WI38 (cell line): ENCODE measurements at regions not wholly inside any gene's neighbourhood (a gene's known extent, or its start where the extent isn't known, plus 50 kb on each side); places are given as distances from the start of the nearest gene placed in this dataset.

ENCODE experiments used
- H3K4me3 ChIP-seq: 2 replicates; pipeline ENCODE4 v1.5.1; 2011; ENCODE audit warnings: low read depth, mild to moderate bottlenecking, control low read depth, low read length
- TF ChIP-seq, protein P1 (sequence below): IDR thresholded peaks from 2 replicates; pipeline ENCODE4 v1.5.1; 2012; ENCODE audit warnings: low read depth, mild to moderate bottlenecking, control low read depth, low read length

DNA sequence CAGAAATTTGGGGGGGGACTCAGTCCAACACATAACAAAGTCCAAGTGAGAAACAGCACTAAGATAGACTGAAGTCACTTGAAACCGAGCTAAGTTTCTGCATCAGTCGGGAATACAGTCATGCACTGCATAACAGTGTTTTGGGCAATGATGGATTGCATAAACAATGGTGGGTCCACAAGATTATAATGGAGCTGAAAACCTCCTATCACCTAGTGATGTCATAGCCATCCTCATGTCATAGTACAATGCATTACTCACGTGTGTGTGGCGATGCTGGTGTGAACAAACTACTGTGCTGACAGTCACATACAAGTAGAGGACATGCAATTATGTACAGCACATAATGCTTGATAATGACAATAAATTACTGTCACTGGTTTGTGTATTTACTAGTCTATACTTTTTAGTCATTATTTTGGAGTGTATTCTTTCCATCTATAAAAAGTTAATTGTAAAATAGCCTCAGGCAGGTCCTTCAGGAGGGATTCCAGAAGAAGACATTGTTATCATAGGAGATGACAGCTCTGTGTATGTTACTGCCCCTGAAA, 154.5 kb upstream of the ECI2 start:
- no peak overlapping the region for H3K4me3 ChIP-seq
- TF ChIP-seq, protein P1, sequence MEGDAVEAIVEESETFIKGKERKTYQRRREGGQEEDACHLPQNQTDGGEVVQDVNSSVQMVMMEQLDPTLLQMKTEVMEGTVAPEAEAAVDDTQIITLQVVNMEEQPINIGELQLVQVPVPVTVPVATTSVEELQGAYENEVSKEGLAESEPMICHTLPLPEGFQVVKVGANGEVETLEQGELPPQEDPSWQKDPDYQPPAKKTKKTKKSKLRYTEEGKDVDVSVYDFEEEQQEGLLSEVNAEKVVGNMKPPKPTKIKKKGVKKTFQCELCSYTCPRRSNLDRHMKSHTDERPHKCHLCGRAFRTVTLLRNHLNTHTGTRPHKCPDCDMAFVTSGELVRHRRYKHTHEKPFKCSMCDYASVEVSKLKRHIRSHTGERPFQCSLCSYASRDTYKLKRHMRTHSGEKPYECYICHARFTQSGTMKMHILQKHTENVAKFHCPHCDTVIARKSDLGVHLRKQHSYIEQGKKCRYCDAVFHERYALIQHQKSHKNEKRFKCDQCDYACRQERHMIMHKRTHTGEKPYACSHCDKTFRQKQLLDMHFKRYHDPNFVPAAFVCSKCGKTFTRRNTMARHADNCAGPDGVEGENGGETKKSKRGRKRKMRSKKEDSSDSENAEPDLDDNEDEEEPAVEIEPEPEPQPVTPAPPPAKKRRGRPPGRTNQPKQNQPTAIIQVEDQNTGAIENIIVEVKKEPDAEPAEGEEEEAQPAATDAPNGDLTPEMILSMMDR = no peak

- TF ChIP-seq, protein P1 = no peak
These were observed 152.5 kb upstream of the ECI2 start for GRCh38 chr6:4287811-4288244.

DNA sequence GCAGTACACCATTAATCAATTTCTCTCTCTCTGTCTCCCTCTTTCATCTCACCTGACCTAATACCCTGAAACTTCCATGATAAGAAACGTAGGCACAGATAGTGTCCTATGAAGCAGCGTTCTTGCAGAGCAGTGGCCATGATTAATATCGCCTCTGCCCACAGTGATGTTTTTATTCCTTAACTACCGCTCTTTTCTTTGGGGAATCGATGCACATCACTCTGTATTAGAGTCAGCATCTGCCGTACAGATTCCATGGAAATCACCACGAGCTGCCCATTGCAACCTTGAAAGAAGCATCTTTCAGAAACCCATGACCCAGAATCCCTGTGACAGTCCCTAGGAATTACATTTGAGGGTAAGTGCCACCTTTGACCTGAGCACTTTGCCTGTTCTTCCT, 152.0 kb upstream of the ECI2 start:
- TF ChIP-seq, protein P1 = no peak
- no peak overlapping the region for H3K4me3 ChIP-seq

More at GRCh38 chr6:4287811-4288244, 152.5 kb upstream of the ECI2 start:
- no peak overlapping the region for H3K4me3 ChIP-seq

DNA sequence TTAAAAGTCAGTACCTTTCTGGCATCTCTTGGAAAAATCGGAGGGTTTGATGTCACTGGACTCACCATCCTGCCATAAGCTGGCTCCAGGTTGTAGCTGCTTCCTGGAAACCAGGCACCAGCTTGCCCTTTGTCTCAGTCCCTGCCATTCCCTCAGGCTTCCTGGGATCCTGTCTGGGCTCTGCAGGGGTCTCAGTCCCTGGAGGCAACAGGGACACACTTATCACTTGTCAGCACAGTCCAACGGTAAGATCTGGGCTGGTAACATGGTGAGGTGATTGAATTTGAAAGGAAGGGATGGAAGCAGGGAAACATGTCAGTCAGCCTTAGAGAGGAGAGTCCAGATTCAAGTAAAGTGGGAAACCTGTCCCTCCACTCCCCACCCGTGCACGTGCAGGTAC, 147.6 kb upstream of the ECI2 start:
- TF ChIP-seq, protein P1 = no peak

GRCh38 chr6:4281341-4282293, 146.2 kb upstream of the ECI2 start:
- TF ChIP-seq, protein P1 = no peak

More for the DNA sequence above, 147.6 kb upstream of the ECI2 start:
- H3K4me3 ChIP-seq = no peak overlapping the region

GRCh38 chr6:4280707-4281106, 145.3 kb upstream of the ECI2 start:
- no peak overlapping the region for H3K4me3 ChIP-seq
- TF ChIP-seq, protein P1 = no peak

More at GRCh38 chr6:4281341-4282293, 146.2 kb upstream of the ECI2 start:
- peak overlapping the region; percentile 39 for H3K4me3 ChIP-seq

GRCh38 chr6:4280031-4280430, 144.7 kb upstream of the ECI2 start:
- TF ChIP-seq, protein P1 = no peak
- H3K4me3 ChIP-seq = no peak overlapping the region
